Naive thymus-derived CD8-positive, alpha-beta T cell (primary cell): ENCODE measurements at regions not wholly inside any gene's neighbourhood (a gene's known extent, or its start where the extent isn't known, plus 50 kb on each side); places are given as distances from the start of the nearest gene placed in this dataset.

Source experiments
- ATAC-seq, 2 donors: fragments of 150-1000 bp; cut with Tn5 transposase in 1 of 2; sonication (Bioruptor Pico), chemical (Tn5 transposase) in 1 of 2; 1 replicate in 1 of 2; 2 replicates in 1 of 2; pipeline ENCODE4 v1.10.0; 2021; ENCODE audit warnings: mild to moderate bottlenecking in 2 of 2, moderate library complexity in 2 of 2
- POLR2A ChIA-PET: fragments of 350-600 bp; sonication (Branson Sonifier 250); formaldehyde crosslinking; loops from one replicate; lab custom pipeline; 2021; ENCODE audit warnings: antibody characterized with exemption; lab: Charles Lee
- DNase-seq, 10 donors: peaks; one replicate each; pipeline versions ENCODE4 v3.0.0 to v3.0.0-alpha.2; 2020 to 2022
- H3K27ac Mint-ChIP-seq, 10 donors: one replicate each; pipeline ENCODE4 v1.8.0; 2020 to 2022; ENCODE audit warnings: mild to moderate bottlenecking in 10 of 10, mixed read lengths in 10 of 10, moderate library complexity in 4 of 10, inconsistent platforms in 1 of 10
- H3K27me3 Mint-ChIP-seq, 5 donors: one replicate each; pipeline ENCODE4 v1.8.0; 2021 to 2022; ENCODE audit warnings: mixed read lengths in 5 of 5
- H3K36me3 Mint-ChIP-seq, 3 donors: one replicate each; pipeline ENCODE4 v1.8.0; 2020 to 2022; ENCODE audit warnings: mixed read lengths in 3 of 3, mild to moderate bottlenecking in 2 of 3, inconsistent platforms in 1 of 3
- H3K4me1 Mint-ChIP-seq, 4 donors: one replicate each; pipeline ENCODE4 v1.8.0; 2021 to 2022; ENCODE audit warnings: mixed read lengths in 4 of 4
- H3K4me3 Mint-ChIP-seq, 10 donors: one replicate each; pipeline ENCODE4 v1.8.0; 2020 to 2022; ENCODE audit warnings: mild to moderate bottlenecking in 10 of 10, mixed read lengths in 10 of 10, moderate library complexity in 6 of 10, inconsistent platforms in 1 of 10
- H3K9me3 Mint-ChIP-seq, 9 donors: one replicate each; pipeline ENCODE4 v1.8.0; 2020 to 2022; ENCODE audit warnings: mixed read lengths in 9 of 9, mild to moderate bottlenecking in 3 of 9, inconsistent platforms in 1 of 9, moderate library complexity in 1 of 9

DNA sequence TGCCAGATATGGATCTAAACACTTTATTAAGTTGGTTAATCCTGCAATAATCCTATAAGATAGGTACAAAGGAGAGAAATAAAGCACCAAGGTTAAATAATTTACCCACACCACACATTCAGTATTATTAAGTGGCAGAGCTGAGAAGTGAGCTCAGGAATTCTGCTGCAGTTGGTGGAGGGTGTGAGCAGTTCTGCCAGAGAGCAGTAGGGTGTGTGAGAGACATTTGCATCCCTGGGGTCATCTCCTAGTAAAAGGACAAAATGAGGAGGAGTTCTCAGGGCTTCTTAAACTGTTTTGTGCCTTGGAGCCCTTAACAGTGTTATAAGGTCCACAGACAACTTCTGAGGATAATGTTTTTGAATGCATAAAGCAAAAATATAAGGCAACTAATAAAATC is 484.5 kb downstream of the TAFA4 start:
- H3K9me3 Mint-ChIP-seq, result peaks cover 0 to 2% (median 0%) of the 10 kb centered on the region in 9 donors
- H3K36me3 Mint-ChIP-seq, result no peaks in the 10 kb centered on the region
- H3K27me3 Mint-ChIP-seq, result no peaks in the 10 kb centered on the region
- H3K4me1 Mint-ChIP-seq, result peaks cover 0 to 2% (median 0%) of the 10 kb centered on the region in 4 donors
- POLR2A ChIA-PET, result no interaction called here
- no peak for ATAC-seq
- no peak overlapping the region for H3K27ac Mint-ChIP-seq
- H3K4me3 Mint-ChIP-seq, result no peak overlapping the region
- DNase-seq, result no peak

DNA sequence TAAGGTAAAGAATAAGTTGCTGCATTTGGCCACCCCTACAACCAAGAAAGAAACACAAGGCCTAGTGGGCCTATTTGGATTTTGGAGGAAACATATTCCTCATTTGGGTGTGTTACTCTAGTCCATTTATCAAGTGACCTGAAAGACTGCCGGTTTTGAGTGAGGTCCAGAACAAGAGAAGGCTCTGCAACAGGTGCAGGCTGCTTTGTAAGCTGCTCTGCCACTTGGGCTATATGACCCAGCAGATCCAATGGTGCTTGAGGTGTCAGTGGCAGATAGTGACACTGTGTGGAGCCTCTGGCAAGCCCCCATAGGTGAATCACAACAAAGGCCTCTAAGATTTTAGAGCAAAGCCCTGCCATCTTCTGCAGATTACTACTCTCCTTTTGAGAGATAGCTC is 491.3 kb downstream of the TAFA4 start:
- Mint-ChIP-seq H3K9me3 (peaks cover 0 to 12% (median 4%) of the 10 kb centered on the region in 9 donors), H3K27me3 (no peaks in the 10 kb centered on the region), H3K27ac (no peak overlapping the region), H3K36me3 (peaks cover 0 to 5% (median 2%) of the 10 kb centered on the region in 3 donors), H3K4me1 (no peaks in the 10 kb centered on the region), H3K4me3 (no peak overlapping the region)
- POLR2A ChIA-PET, result no interaction called here
- DNase-seq (no peak), ATAC-seq (no peak)

DNA sequence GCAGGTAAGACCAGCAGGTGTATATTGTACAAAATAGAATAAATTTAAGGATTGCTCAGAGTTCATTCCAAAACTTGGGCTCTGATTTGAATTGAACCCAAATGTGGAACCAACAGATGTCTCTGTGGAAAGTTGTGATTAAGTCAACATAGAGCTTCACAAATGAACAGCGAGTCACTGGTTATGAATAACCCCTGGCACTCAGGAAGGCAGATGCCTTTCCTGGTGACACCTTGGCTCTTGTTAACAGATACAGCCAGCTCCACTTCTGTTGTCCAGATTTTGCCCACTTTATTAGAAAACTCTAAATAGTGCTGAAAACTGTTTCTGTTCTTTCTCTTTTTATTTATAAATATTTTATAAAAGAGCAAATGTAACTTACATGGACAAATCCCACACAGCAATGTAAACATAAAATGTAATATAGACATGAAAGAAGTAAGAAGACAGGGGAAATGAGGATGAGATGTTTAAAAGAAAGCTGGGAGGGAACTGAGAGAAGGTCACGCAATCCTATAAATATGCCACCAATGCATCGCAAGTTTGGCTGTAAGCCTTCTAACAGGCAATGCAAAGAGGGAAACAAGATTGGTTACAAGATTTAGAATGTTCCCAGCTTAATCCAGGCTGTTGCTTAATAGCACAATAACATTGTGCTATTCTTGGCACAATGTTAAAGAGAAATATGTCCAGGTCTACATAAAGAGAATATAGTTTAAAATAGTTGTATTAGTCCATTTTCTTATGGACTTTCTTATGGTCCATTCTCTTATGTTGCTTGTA is 495.5 kb downstream of the TAFA4 start:
- no peak for DNase-seq
- no peak overlapping the region for H3K4me3 Mint-ChIP-seq
- H3K27ac Mint-ChIP-seq, result no peak overlapping the region
- no peak for ATAC-seq
- peaks cover 0 to 12% (median 4%) of the 10 kb centered on the region in 9 donors for H3K9me3 Mint-ChIP-seq
- POLR2A ChIA-PET, result no interaction called here
- H3K27me3 Mint-ChIP-seq, result no peaks in the 10 kb centered on the region
- peaks cover 0 to 5% (median 0%) of the 10 kb centered on the region in 3 donors for H3K36me3 Mint-ChIP-seq
- no peaks in the 10 kb centered on the region for H3K4me1 Mint-ChIP-seq

DNA sequence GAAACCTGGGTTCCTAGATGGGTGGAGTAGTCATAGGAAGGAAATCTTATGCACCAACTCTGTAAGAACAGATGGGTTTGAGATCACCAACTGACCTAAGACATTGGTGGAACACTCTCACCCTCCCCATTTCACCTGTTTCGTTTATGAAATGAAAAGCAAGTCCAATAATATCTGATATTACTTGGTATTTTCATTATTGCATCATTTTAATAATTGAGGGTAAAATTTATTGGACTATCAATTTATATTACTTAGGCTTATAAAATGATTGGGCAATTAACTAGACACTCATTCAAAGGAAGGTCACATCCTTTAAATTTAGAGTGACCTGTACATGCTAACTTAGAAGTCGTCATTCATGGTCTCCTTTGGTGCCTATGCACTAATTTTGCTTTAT is 503.9 kb downstream of the TAFA4 start:
- H3K4me1 Mint-ChIP-seq, result no peaks in the 10 kb centered on the region
- peaks cover 0 to 4% (median 0%) of the 10 kb centered on the region in 9 donors for H3K9me3 Mint-ChIP-seq
- H3K4me3 Mint-ChIP-seq, result no peak overlapping the region
- no peaks in the 10 kb centered on the region for H3K36me3 Mint-ChIP-seq
- no peaks in the 10 kb centered on the region for H3K27me3 Mint-ChIP-seq
- no peak overlapping the region for H3K27ac Mint-ChIP-seq
- DNase-seq, result no peak
- no peak for ATAC-seq
- POLR2A ChIA-PET, result no interaction called here

DNA sequence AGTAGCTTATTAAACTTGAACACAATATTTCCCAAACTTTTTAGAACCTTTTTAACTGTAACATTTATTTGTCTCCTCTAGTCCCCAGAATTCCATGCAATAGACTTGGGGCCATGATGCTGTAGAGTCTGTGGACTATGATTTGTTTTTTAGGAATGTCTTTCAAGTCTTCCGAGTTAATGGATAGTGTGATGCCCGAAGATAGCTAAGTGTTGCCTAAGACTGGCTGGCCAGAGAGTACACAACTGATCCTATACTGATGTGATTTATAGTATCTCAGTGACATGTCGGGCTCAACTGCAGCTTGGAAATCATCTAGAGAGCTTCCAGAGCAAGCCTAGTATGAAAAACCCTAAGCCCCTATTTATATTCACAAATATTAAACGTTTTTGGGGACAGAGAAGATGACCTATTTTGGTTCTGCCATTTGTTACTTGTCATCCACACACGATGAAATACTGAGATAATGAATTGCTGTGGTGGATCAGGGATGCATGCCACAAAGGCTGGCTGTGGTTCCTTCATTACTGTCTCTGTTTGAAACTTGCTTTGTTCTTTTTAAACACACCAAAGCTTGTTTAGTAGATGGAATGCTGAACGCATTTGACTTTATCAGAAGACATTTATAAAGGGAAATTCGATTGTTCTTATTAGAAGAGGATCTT is 507.4 kb downstream of the TAFA4 start:
- Mint-ChIP-seq H3K4me1 (no peaks in the 10 kb centered on the region), H3K36me3 (no peaks in the 10 kb centered on the region), H3K27ac (no peak overlapping the region), H3K9me3 (peaks cover 0 to 4% (median 0%) of the 10 kb centered on the region in 9 donors), H3K27me3 (no peaks in the 10 kb centered on the region), H3K4me3 (no peak overlapping the region)
- POLR2A ChIA-PET, result no interaction called here
- no peak for ATAC-seq
- DNase-seq, result no peak

DNA sequence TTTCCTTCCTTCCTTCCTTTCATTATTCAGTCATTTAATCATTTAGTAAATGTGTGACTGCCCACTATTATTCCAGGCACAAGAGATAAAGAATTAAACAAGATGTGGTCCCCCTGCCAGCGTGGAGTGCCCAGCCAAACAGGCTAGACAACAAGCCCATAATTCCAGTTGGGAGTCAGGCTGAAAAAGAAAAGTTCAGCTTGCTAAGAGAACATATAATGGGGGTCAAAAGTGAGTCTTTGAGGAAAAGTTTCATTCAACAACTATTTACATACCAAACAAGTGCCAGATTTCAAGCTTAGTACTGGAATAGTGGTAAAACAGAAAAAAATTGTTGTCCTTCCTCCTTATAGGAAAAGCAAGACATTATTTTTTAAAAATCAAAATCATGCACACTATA is 523.7 kb downstream of the TAFA4 start:
- Mint-ChIP-seq H3K36me3 (peaks cover 0 to 4% (median 3%) of the 10 kb centered on the region in 3 donors), H3K27ac (no peak overlapping the region), H3K9me3 (peaks cover 0 to 14% (median 2%) of the 10 kb centered on the region in 9 donors), H3K27me3 (peaks cover 0 to 7% (median 0%) of the 10 kb centered on the region in 5 donors), H3K4me3 (no peak overlapping the region), H3K4me1 (no peaks in the 10 kb centered on the region)
- POLR2A ChIA-PET, result no interaction called here
- ATAC-seq, result no peak
- DNase-seq, result no peak

DNA sequence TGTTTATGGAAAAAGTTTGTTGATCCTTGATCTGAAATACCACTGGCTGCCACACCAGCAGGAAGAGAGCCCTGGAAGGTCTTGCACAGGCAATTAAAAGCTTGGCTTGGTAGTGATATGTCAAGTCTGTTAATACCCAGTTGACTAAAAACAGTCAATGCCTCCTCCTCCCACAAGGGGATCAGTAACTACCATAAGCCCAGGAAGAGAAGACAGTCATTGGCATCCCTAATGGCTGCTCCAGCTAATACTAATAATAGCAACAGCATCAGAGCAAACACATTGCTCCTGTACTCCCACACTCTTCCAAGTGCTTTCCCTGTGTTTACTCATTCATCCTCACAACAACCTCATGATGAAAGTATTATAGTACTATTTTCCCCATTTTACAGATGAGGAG is 528.6 kb downstream of the TAFA4 start:
- ATAC-seq (no peak), DNase-seq (no peak)
- Mint-ChIP-seq H3K27ac (no peak overlapping the region), H3K27me3 (peaks cover 0 to 19% (median 5%) of the 10 kb centered on the region in 5 donors), H3K4me1 (no peaks in the 10 kb centered on the region), H3K9me3 (peaks cover 0 to 5% (median 0%) of the 10 kb centered on the region in 9 donors), H3K4me3 (no peak overlapping the region), H3K36me3 (peaks cover 0 to 3% (median 0%) of the 10 kb centered on the region in 3 donors)
- POLR2A ChIA-PET, result no interaction called here

DNA sequence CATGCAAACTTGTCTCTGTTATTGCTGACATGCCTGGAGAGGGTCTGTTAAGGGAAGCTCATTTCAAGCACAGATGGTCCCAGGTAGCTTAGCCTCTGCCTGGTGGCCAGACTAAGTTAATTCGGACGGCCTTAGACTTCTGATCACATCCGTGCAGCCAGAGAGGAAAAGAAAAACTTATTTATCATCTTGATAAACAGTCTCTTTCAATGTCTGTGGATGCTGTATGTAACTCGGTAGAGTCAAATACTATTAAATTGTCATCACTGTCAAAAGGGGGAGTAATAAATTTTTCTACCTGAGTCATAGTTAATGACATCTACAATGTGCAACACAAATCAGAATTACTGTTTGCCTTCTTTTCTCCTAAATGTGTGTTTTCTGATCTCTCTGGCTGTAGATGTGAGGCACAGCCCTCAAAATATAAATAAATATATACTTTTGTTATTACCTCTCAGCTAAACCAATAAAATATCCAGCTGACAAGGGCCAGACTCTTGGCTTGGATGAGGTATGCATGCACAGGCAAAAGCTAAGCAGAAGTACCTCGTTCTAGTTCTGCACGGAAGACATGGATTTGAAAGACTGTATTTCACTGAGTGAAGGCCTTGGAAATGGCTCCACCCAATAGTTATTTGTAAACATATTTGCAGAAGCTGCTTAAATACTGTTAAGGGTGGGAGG is 530.0 kb downstream of the TAFA4 start:
- H3K27ac Mint-ChIP-seq, result no peak overlapping the region
- H3K9me3 Mint-ChIP-seq, result peaks cover 0 to 3% (median 0%) of the 10 kb centered on the region in 9 donors
- DNase-seq (no peak), ATAC-seq (no peak)
- peaks cover 0 to 3% (median 0%) of the 10 kb centered on the region in 3 donors for H3K36me3 Mint-ChIP-seq
- peaks cover 0 to 19% (median 5%) of the 10 kb centered on the region in 5 donors for H3K27me3 Mint-ChIP-seq
- POLR2A ChIA-PET, result no interaction called here
- no peak overlapping the region for H3K4me3 Mint-ChIP-seq
- no peaks in the 10 kb centered on the region for H3K4me1 Mint-ChIP-seq

DNA sequence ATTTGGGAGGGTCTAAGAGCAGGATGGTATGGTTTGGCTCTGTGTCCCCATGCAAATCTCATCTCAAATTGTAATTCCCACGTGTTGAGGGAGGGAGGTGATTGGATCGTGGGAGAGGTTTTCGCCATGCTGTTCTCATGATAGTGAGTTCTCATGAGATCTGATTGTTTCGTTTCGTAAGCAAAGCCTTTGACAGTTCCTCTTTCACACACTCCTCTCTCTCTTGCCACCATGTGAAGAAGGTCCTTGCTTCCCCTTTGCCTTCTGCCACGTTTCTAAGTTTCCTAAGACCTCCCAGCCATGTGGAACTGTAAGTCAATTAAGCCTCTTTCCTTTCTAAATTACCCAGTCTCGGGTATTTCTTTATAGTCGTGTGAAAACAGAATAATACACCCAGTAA is 553.7 kb downstream of the TAFA4 start:
- Mint-ChIP-seq H3K9me3 (peaks cover 4 to 70% (median 44%) of the 10 kb centered on the region in 9 donors), H3K36me3 (peaks cover 6 to 22% (median 17%) of the 10 kb centered on the region in 3 donors)
- no peak for ATAC-seq

DNA sequence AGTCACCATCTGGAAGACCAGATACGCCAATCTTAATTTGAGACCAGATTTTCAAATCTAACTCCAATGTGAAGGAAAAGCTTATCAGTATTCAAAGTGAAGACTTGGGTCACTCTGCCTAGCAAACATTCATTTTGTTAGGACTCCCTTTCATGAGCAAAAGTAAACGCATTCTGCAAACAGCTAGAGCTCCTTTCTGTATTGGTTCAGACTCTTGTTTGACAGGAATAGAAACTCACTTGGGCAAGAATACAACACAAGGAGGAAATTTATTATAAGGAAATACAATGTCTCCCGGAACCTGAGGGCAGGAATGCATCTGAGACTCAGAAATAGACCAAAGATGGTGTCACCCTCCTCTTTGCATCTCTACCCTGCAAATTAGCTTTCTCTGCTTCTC is 558.6 kb downstream of the TAFA4 start:
- no peak overlapping the region for H3K4me3 Mint-ChIP-seq
- DNase-seq, result no peak
- peaks cover 3 to 15% (median 15%) of the 10 kb centered on the region in 3 donors for H3K36me3 Mint-ChIP-seq
- no peak for ATAC-seq
- peaks cover 0 to 37% (median 14%) of the 10 kb centered on the region in 9 donors for H3K9me3 Mint-ChIP-seq
- H3K27me3 Mint-ChIP-seq, result no peaks in the 10 kb centered on the region
- H3K27ac Mint-ChIP-seq, result no peak overlapping the region
- no peaks in the 10 kb centered on the region for H3K4me1 Mint-ChIP-seq
- POLR2A ChIA-PET, result no interaction called here

More for the DNA sequence above, 553.7 kb downstream of the TAFA4 start:
- Mint-ChIP-seq H3K4me3 (no peak overlapping the region), H3K27ac (no peak overlapping the region), H3K27me3 (no peaks in the 10 kb centered on the region), H3K4me1 (peaks cover 0 to 2% (median 0%) of the 10 kb centered on the region in 4 donors)
- DNase-seq, result no peak
- POLR2A ChIA-PET, result no interaction called here

DNA sequence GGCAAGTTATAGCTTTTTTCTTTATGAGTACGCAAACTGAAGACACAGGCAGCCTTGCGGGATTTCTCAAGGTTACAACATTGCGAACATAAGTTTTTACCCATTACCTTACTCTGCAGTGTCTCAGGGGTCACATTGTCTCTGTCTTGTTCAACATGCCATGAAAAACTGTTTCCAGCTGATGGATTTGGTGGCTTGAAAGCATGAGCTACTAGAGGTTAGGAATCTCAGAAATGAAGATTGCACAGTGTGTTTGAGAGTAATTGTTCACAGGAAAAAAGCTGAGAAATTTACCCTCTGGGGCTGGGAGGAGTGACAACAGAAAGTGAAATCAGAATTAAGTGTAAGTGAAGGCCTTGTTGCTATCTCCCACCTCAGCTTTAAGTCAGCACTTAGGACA is 568.6 kb downstream of the TAFA4 start:
- peaks cover 0 to 24% (median 0%) of the 10 kb centered on the region in 5 donors for H3K27me3 Mint-ChIP-seq
- H3K4me3 Mint-ChIP-seq, result no peak overlapping the region
- DNase-seq, result no peak
- POLR2A ChIA-PET, result no interaction called here
- H3K9me3 Mint-ChIP-seq, result peaks cover 0 to 4% (median 0%) of the 10 kb centered on the region in 9 donors
- no peak overlapping the region for H3K27ac Mint-ChIP-seq
- no peak for ATAC-seq
- H3K36me3 Mint-ChIP-seq, result peaks cover 0 to 5% (median 0%) of the 10 kb centered on the region in 3 donors
- no peaks in the 10 kb centered on the region for H3K4me1 Mint-ChIP-seq

DNA sequence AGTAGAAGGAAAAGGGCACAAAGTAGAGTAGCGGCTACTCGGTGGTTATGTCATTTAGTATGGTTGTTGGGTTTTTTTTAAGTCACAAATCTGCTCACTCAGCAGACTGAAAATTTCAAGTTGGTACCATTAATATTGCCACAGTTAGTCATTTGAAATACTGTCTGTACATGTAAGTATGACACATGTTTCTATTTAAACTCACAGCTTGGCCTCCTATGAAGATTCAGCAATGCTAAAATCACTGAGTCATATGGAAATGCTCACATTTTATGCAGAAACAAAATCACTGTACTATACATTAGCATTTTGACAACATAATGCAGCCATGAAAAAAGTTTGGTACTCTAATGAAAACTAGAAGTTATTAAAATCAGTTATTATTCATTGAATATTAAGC is 571.9 kb downstream of the TAFA4 start:
- Mint-ChIP-seq H3K4me3 (no peak overlapping the region), H3K27ac (no peak overlapping the region), H3K4me1 (no peaks in the 10 kb centered on the region), H3K27me3 (peaks cover 0 to 24% (median 0%) of the 10 kb centered on the region in 5 donors), H3K9me3 (peaks cover 0 to 4% (median 0%) of the 10 kb centered on the region in 9 donors), H3K36me3 (peaks cover 0 to 5% (median 1%) of the 10 kb centered on the region in 3 donors)
- POLR2A ChIA-PET, result no interaction called here
- DNase-seq (no peak), ATAC-seq (no peak)

DNA sequence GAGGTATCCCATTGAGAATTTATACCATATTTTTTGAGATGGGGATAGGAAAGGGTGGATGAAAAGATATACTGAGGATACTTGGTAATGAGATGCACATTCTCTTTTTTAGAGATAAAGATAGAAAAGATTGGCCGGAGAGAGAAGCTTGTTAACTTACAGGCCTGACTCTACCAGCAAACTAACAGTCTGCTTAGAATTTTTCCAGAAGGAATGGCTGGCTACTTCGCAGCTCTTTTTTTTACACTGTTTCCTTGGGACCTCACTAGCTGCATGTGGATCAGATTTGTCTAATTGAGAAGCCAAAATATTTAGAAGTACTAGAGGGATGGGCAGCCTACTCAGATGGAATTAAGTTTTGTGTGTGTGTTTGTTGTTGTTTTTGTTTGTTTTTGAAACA is 586.6 kb downstream of the TAFA4 start:
- Mint-ChIP-seq H3K9me3 (peaks cover 0 to 2% (median 0%) of the 10 kb centered on the region in 9 donors), H3K4me1 (peaks cover 0 to 1% (median 0%) of the 10 kb centered on the region in 4 donors), H3K36me3 (peaks cover 0 to 2% (median 0%) of the 10 kb centered on the region in 3 donors), H3K27me3 (peaks cover 0 to under 1% (median 0%) of the 10 kb centered on the region in 5 donors), H3K4me3 (no peak overlapping the region), H3K27ac (peak overlapping the region in 1 of 10 donors; percentile 47)
- POLR2A ChIA-PET, result no interaction called here
- DNase-seq (no peak), ATAC-seq (no peak)
